Spinal cord (tissue), 9 donors: ENCODE measurements at regions not wholly inside any gene's neighbourhood (a gene's known extent, or its start where the extent isn't known, plus 50 kb on each side); places are given as distances from the start of the nearest gene placed in this dataset.
"Not testable (repeated sequence)": the region's sequence is repeated elsewhere in the genome, so short reads cannot be mapped to it uniquely, and the experiment has no call there.

Experiments used
- DNase-seq, 6 donors: peaks; one replicate each; pipeline versions ENCODE4 v3.0.0 to v3.0.0-alpha.2; 2013 to 2015; ENCODE audit warnings: low spot score in 6 of 6, low read depth in 4 of 6
- H3K27ac ChIP-seq: one replicate; pipeline ENCODE4 v1.5.1; 2013; ENCODE audit warnings: low read depth, low read length, control low read depth
- H3K27me3 ChIP-seq: one replicate; pipeline ENCODE4 v1.6.1; 2013; ENCODE audit warnings: low read length; ENCODE audit not compliant: control insufficient read depth, insufficient read depth
- H3K36me3 ChIP-seq: one replicate; pipeline ENCODE4 v1.6.1; 2013; ENCODE audit warnings: low read length; ENCODE audit not compliant: control insufficient read depth, insufficient read depth
- H3K4me1 ChIP-seq: one replicate; pipeline ENCODE4 v1.6.1; 2013; ENCODE audit warnings: low read length; ENCODE audit not compliant: control insufficient read depth, insufficient read depth
- H3K4me3 ChIP-seq: one replicate; pipeline ENCODE4 v1.5.1; 2013; ENCODE audit warnings: low read depth, low read length, control low read depth
- H3K9me3 ChIP-seq: one replicate; pipeline ENCODE4 v1.6.1; 2013; ENCODE audit warnings: low read length; ENCODE audit not compliant: control insufficient read depth, insufficient read depth
- WGBS: methylation state at CpG from one replicate; pipeline ENCODE4 v1.1.5; 2013; ENCODE audit warnings: missing lambda C conversion rate; ENCODE audit not compliant: insufficient coverage; 5-methylcytosine and 5-hydroxymethylcytosine counted together
- donor health status: healthy.

DNA sequence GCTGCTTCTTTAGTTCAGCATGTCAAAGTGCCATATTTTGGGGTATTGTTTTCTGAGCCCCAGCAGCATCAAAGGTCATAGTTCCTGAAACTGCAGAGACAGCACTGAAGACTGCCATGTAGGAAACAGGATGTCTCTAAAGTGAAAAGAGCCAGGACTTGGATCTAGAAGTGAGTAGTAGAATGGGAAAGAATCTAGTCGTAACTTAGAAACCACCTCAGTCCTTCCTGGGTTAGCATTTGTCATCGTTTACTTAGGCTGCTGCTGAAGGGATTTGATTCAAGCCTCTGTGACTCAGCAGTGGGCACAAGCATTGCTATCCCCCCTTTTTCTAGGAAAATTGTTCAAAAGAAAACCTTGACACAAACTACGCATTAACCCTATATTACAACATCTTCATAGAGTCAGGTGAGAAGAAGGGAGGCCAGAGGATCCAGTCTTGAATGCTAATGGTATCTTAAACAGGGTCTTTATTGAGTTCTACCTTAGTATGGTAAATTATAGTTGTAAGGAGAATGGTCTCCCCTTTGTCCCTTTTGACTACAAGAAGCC lies 108.8 kb downstream of the FAM72B start:
- H3K27ac ChIP-seq, H3K4me3 ChIP-seq, DNase-seq, H3K4me1 ChIP-seq, H3K27me3 ChIP-seq, H3K36me3 ChIP-seq, H3K9me3 ChIP-seq: not testable (repeated sequence)
- WGBS = no CpG with 5 or more reads among the region's 3 CpGs

DNA sequence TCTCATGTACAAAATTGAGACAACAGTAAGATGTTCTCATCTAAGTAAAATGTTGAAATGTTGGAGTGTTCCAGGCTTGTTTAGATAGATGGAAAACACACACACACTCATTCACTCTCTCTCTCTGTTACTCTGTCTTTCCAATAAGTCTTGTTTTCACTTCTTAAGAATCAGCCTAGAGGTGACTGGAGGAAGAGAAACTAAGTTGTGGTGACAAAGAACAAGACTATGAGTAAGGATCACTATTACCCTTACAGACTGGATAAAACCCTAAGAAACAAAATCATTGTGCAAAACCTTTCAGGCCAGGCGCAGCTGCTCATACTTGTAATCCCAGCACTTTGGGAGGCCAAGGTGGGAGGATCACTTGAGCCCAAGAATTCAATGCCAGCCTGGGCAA lies 107.5 kb downstream of the FAM72B start:
- not testable (repeated sequence) for H3K9me3 ChIP-seq, DNase-seq, H3K4me3 ChIP-seq, H3K27me3 ChIP-seq, H3K4me1 ChIP-seq, H3K36me3 ChIP-seq, H3K27ac ChIP-seq
- no CpG with 5 or more reads among the region's 1 CpG for WGBS

DNA sequence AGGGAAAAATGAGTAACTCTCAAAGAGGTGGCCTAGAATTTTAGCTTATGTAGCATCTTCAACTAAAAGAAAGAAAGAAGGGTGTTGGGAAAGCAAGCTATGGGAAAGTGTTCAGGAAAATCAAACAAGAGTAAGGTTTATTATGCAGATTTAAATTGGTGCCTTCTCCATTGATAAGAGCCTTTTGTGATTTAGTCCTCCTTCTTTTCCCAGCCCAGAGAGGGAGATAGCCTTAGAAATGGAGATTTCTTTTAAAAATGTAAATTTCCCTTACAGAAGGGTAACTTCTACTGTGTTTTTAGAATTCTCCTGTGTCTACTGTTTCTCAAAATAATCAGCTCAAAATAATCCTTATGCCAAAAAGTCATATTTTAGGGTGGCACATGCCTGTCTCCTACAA lies 104.5 kb downstream of the FAM72B start:
- not testable (repeated sequence) for H3K4me3 ChIP-seq, H3K36me3 ChIP-seq, DNase-seq, H3K27ac ChIP-seq, H3K27me3 ChIP-seq, H3K4me1 ChIP-seq, H3K9me3 ChIP-seq

DNA sequence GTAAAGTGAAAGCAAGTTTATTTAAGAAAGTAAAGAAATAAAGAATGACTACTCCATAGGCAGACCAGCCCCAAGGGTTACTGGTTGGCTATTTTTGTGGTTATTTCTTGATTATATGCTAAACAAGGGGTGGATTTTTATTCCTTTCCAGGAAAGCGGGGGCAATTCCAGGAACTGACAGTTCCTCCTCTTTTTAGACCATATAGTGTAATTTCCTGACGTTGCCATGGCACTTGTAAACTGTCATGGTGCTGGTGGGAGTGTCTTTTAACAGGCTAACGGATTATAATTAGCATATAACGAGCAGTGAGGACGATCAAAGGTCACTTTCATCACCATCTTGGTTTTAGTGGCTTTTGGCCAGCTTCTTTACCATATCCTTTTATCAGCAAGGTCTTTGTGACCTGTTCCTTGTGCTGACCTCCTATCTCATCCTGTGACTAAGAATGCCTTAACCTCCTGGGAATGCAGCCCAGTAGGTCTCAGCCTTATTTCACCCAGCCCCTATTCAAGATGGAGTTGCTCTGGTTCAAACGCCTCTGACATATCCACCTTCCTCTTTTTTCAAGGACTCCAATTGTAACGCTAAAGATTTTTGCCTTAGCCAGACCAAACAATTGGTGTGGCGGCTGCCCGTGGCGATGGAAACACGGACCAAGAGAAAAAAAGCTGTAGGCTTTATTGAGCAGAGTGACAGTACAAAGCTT lies 103.8 kb downstream of the FAM72B start:
- WGBS = no CpG with 5 or more reads among the region's 11 CpGs
- not testable (repeated sequence) for H3K4me3 ChIP-seq, H3K36me3 ChIP-seq, H3K27ac ChIP-seq, H3K4me1 ChIP-seq, H3K27me3 ChIP-seq, H3K9me3 ChIP-seq
- DNase-seq = peak in 2 of 6 donors; percentile 1

DNA sequence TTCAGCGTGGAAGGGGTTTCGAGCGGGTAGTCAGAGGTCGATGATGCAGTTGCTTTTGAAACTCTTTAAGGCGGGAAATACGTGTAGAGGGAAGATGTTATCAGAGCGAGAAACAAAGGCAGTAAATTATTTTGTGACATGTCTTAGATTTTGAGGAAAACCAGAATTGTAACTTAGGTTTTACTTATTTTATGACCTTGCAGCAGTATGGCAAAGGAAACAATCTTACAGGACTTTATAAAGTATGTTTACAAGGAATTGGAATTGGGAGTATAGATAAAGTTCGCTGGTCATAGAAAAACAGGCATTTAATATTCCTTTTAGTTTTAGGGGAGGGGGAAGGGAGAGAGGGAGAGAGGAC lies 103.3 kb downstream of the FAM72B start:
- not testable (repeated sequence) for H3K27me3 ChIP-seq, H3K4me3 ChIP-seq, H3K27ac ChIP-seq, H3K36me3 ChIP-seq, H3K4me1 ChIP-seq, H3K9me3 ChIP-seq
- WGBS = no CpG with 5 or more reads among the region's 8 CpGs
- peak in 1 of 6 donors; percentile 1 for DNase-seq

DNA sequence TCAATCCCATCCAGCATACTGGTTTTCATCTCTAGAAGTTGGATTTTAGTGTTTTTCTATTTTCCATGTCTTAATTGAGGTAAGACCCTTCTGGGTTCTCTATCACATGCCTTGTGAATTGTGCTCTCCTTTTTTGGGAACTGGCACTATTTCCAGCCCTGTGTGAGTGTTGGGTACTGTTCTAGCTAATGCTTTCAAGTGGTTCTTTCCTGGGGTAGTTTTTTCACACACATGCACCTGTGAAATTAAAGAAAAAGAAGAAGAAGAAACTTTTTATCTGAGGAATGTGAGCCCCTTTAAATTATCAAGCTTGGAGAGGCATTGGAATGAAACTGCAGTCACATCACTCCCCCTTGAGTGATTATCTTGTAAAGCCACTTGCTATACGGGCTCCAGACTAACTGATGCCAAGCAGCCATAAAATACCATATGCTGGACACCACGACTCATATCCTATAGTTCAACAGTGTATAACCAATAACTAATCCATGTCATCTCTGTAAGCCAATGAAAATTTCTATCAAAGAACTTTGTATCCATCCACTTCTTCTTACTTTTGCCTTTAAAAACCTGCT lies 102.4 kb downstream of the FAM72B start:
- not testable (repeated sequence) for H3K27ac ChIP-seq
- no CpG with 5 or more reads among the region's 2 CpGs for WGBS

DNA sequence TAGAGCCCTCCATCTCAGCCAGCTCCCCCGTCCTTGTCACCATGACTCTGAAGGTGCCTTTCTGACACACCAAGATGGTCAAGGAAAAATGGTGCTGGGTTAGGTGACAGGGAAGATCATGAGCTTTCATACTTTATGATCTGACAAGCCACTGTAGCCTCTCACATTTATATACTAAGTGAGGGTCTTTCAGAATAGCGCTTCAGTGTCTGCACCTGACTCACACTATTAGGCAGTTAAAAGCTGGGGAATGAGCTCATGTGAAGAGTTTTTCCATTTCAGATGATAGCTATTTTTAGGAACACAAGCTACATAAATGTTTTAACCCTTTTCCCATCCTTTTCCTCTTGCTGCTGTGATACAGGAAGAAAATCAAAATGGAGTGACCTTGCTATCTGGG lies 101.1 kb downstream of the FAM72B start:
- H3K27ac ChIP-seq, H3K4me3 ChIP-seq: not testable (repeated sequence)
- no CpG with 5 or more reads among the region's 2 CpGs for WGBS

More for the DNA sequence above, 102.4 kb downstream of the FAM72B start:
- not testable (repeated sequence) for H3K4me1 ChIP-seq, H3K4me3 ChIP-seq, H3K36me3 ChIP-seq, H3K27me3 ChIP-seq, H3K9me3 ChIP-seq, DNase-seq

DNA sequence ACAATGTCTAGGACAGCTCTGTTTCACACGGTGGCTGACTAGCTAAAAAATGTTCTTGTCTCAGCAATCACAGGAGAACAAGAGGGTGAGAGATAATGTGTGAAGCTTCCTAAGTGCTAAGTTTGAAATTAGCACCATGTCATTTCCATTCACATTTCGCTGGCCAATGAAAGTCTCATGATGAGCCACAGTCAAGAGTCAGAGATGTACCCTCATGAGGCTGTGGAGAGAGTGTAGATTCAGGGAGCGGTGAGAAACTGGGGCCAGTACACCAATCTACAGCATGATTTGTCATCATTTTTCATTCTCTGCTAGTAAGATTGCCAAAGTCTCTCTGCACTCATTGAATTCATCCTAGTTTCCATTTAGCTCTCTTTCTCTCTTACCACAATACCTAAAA lies 97.9 kb downstream of the FAM72B start:
- H3K9me3 ChIP-seq, H3K27me3 ChIP-seq, DNase-seq, H3K36me3 ChIP-seq, H3K27ac ChIP-seq, H3K4me3 ChIP-seq, H3K4me1 ChIP-seq: not testable (repeated sequence)
- no CpG with 5 or more reads among the region's 3 CpGs for WGBS

More for the DNA sequence above, 101.1 kb downstream of the FAM72B start:
- H3K36me3 ChIP-seq, H3K4me1 ChIP-seq, DNase-seq, H3K27me3 ChIP-seq, H3K9me3 ChIP-seq: not testable (repeated sequence)

DNA sequence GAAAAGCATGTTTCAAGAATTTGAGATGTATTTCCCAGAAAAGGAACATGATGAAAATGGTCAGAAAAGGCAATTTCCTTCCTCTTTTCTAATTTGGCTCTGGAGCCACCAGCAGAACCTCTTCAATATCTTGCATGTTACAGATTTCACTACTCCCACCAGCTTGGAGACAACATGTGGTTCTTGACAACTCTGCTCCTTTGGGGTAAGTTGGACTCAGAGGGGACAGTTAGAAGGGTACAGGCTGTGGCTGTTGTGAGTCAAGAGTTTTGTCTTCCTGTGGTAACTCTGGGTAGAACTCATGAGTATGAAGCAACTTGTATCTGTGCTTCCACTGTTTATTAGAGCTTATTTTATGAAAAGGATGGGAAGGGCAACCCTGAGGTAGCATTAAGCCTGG lies 96.9 kb downstream of the FAM72B start:
- not testable (repeated sequence) for H3K27ac ChIP-seq, H3K9me3 ChIP-seq, H3K36me3 ChIP-seq, H3K4me3 ChIP-seq, H3K4me1 ChIP-seq, H3K27me3 ChIP-seq, DNase-seq

DNA sequence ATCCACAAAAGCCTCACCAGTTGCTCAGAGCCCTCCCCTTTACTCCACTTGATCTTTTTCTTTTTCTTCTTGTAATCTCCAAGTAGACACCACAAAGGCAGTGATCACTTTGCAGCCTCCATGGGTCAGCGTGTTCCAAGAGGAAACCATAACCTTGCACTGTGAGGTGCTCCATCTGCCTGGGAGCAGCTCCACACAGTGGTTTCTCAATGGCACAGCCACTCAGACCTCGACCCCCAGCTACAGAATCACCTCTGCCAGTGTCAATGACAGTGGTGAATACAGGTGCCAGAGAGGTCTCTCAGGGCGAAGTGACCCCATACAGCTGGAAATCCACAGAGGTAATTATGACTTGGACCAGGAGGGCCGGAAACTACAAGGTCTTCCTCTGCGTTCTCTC lies 95.6 kb downstream of the FAM72B start:
- DNase-seq, H3K27me3 ChIP-seq, H3K9me3 ChIP-seq, H3K36me3 ChIP-seq, H3K27ac ChIP-seq, H3K4me3 ChIP-seq, H3K4me1 ChIP-seq: not testable (repeated sequence)
- no CpG with 5 or more reads among the region's 5 CpGs for WGBS
